OCI-LY1 (cell line): ENCODE measurements at regions not wholly inside any gene's neighbourhood (a gene's known extent, or its start where the extent isn't known, plus 50 kb on each side); places are given as distances from the start of the nearest gene placed in this dataset.

ENCODE experiments used
- H2AFZ ChIP-seq: fragments of 200-600 bp; sonication (generic), shearing (Covaris generic); 2 replicates; pipeline ENCODE4 v1.6.0; 2014; ENCODE audit warnings: antibody characterized with exemption, mild to moderate bottlenecking, low read length
- H3F3A ChIP-seq: fragments of 200-600 bp; sonication (generic), shearing (Covaris generic); 2 replicates; pipeline ENCODE4 v1.6.0; 2014; ENCODE audit warnings: mild to moderate bottlenecking, antibody characterized with exemption, low read length, moderate library complexity; ENCODE audit not compliant: insufficient read depth
- H3K27ac ChIP-seq: fragments of 200-600 bp; sonication (generic); 2 replicates; pipeline ENCODE4 v1.5.1; 2014; ENCODE audit warnings: low read length, mixed run types, mild to moderate bottlenecking, low read depth; ENCODE audit not compliant: poor library complexity, severe bottlenecking
- H3K27me3 ChIP-seq: fragments of 200-600 bp; sonication (generic); 2 replicates; pipeline ENCODE4 v1.6.0; 2014; ENCODE audit warnings: antibody characterized with exemption, mild to moderate bottlenecking, low read length, moderate library complexity; ENCODE audit not compliant: insufficient read depth
- H3K36me3 ChIP-seq: fragments of 200-600 bp; sonication (generic); 2 replicates; pipeline ENCODE4 v1.6.1; 2014; ENCODE audit warnings: mild to moderate bottlenecking, antibody characterized with exemption, low read length, moderate library complexity, mixed read lengths; ENCODE audit not compliant: insufficient read depth
- H3K4me1 ChIP-seq: fragments of 200-600 bp; sonication (generic); 2 replicates; pipeline ENCODE4 v1.5.1; 2014; ENCODE audit warnings: mild to moderate bottlenecking, low read length, moderate library complexity; ENCODE audit not compliant: insufficient read depth, severe bottlenecking
- H3K4me2 ChIP-seq: fragments of 200-600 bp; sonication (generic), shearing (Covaris generic); 2 replicates; pipeline ENCODE4 v1.6.1; 2014; ENCODE audit warnings: low read length
- H3K4me3 ChIP-seq: fragments of 200-600 bp; sonication (generic); 2 replicates; pipeline ENCODE4 v1.5.1; 2014; ENCODE audit warnings: low read length, low read depth, mild to moderate bottlenecking, mixed read lengths; ENCODE audit not compliant: poor library complexity, severe bottlenecking
- H3K79me2 ChIP-seq: fragments of 200-600 bp; shearing (Covaris generic); 2 replicates; pipeline ENCODE4 v1.6.1; 2016; ENCODE audit warnings: mixed run types, low read length, mixed read lengths; ENCODE audit not compliant: insufficient read depth
- H3K9ac ChIP-seq: fragments of 200-600 bp; sonication (generic), shearing (Covaris generic); 2 replicates; pipeline ENCODE4 v1.6.1; 2014; ENCODE audit warnings: mild to moderate bottlenecking, low read length, mixed read lengths
- H3K9me2 ChIP-seq: fragments of 200-600 bp; sonication (generic), shearing (Covaris generic); 2 replicates; pipeline ENCODE4 v1.6.1; 2014; ENCODE audit warnings: low read depth, mild to moderate bottlenecking, low read length, mixed read lengths
- H3K9me3 ChIP-seq: fragments of 200-600 bp; shearing (Covaris generic); 2 replicates; pipeline ENCODE4 v1.6.1; 2014; ENCODE audit warnings: low read length, mixed read lengths
- H4K20me1 ChIP-seq: fragments of 200-600 bp; sonication (generic), shearing (Covaris generic); 2 replicates; pipeline ENCODE4 v1.6.0; 2016; ENCODE audit warnings: mild to moderate bottlenecking, low read length; ENCODE audit not compliant: insufficient read depth
- EZH2 ChIP-seq: fragments of 200-600 bp; sonication (generic), shearing (Covaris generic); IDR thresholded peaks from 2 replicates; pipeline ENCODE4 v1.8.0; 2017; ENCODE audit warnings: borderline replicate concordance, mixed run types, mild to moderate bottlenecking, antibody characterized with exemption, low read length, moderate library complexity, mixed read lengths
- TF ChIP-seq, protein P1 (sequence below): fragments of 200-600 bp; sonication (generic), shearing (Covaris generic); IDR thresholded peaks from 2 replicates; pipeline ENCODE4 v1.5.1; 2017; ENCODE audit warnings: mild to moderate bottlenecking, antibody characterized with exemption, low read length, moderate library complexity, mixed read lengths

- Histone ChIP-seq H3K9me3 (no peaks in the 10 kb centered on the region), H3K4me1 (no peaks in the 10 kb centered on the region), H4K20me1 (no peaks in the 10 kb centered on the region), H3F3A (no peaks in the 10 kb centered on the region), H3K27ac (no peak overlapping the region), H3K27me3 (no peaks in the 10 kb centered on the region), H3K9me2 (no peaks in the 10 kb centered on the region), H3K4me2 (no peak overlapping the region), H3K9ac (no peak overlapping the region), H2AFZ (no peak overlapping the region), H3K79me2 (no peaks in the 10 kb centered on the region), H3K4me3 (no peak overlapping the region), H3K36me3 (no peaks in the 10 kb centered on the region)
- TF ChIP-seq, protein P1, sequence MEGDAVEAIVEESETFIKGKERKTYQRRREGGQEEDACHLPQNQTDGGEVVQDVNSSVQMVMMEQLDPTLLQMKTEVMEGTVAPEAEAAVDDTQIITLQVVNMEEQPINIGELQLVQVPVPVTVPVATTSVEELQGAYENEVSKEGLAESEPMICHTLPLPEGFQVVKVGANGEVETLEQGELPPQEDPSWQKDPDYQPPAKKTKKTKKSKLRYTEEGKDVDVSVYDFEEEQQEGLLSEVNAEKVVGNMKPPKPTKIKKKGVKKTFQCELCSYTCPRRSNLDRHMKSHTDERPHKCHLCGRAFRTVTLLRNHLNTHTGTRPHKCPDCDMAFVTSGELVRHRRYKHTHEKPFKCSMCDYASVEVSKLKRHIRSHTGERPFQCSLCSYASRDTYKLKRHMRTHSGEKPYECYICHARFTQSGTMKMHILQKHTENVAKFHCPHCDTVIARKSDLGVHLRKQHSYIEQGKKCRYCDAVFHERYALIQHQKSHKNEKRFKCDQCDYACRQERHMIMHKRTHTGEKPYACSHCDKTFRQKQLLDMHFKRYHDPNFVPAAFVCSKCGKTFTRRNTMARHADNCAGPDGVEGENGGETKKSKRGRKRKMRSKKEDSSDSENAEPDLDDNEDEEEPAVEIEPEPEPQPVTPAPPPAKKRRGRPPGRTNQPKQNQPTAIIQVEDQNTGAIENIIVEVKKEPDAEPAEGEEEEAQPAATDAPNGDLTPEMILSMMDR: no peak
- no peak for TF ChIP-seq EZH2
Measured at GRCh38 chr10:4094751-4095150, 309.7 kb upstream of the KLF6 start.

GRCh38 chr10:4093438-4093837, 308.4 kb upstream of the KLF6 start:
- Histone ChIP-seq H3K9me2 (no peaks in the 10 kb centered on the region), H3K9me3 (no peaks in the 10 kb centered on the region), H3K27ac (no peak overlapping the region), H3K36me3 (no peaks in the 10 kb centered on the region), H3K4me1 (no peaks in the 10 kb centered on the region), H3K79me2 (no peaks in the 10 kb centered on the region), H3F3A (no peaks in the 10 kb centered on the region), H2AFZ (no peak overlapping the region), H4K20me1 (no peaks in the 10 kb centered on the region), H3K4me2 (no peak overlapping the region), H3K4me3 (no peak overlapping the region), H3K9ac (no peak overlapping the region), H3K27me3 (no peaks in the 10 kb centered on the region)
- no peak for TF ChIP-seq EZH2

GRCh38 chr10:4088354-4089066, 303.5 kb upstream of the KLF6 start:
- no peak overlapping the region for H3K9ac ChIP-seq

More at GRCh38 chr10:4088354-4089066, 303.5 kb upstream of the KLF6 start:
- no peak overlapping the region for H3K27ac ChIP-seq
- no peaks in the 10 kb centered on the region for H3K9me2 ChIP-seq
- TF ChIP-seq, protein P1: no peak
- no peak for TF ChIP-seq EZH2
- no peak overlapping the region for H3K4me3 ChIP-seq
- H3F3A ChIP-seq: no peaks in the 10 kb centered on the region
- H3K36me3 ChIP-seq: no peaks in the 10 kb centered on the region
- H3K79me2 ChIP-seq: no peaks in the 10 kb centered on the region
- no peaks in the 10 kb centered on the region for H4K20me1 ChIP-seq
- no peaks in the 10 kb centered on the region for H3K4me1 ChIP-seq
- no peak overlapping the region for H2AFZ ChIP-seq
- H3K27me3 ChIP-seq: no peaks in the 10 kb centered on the region
- no peaks in the 10 kb centered on the region for H3K9me3 ChIP-seq
- no peak overlapping the region for H3K4me2 ChIP-seq
